ENCODE measurements at regions not wholly inside any gene's neighbourhood (a gene's known extent, or its start where the extent isn't known, plus 50 kb on each side); places are given as distances from the start of the nearest gene placed in this dataset.
"Not testable (repeated sequence)": the region's sequence is repeated elsewhere in the genome, so short reads cannot be mapped to it uniquely, and the experiment has no call there.

GRCh38 chr7:106562711-106563366 lies 98.1 kb downstream of the CCDC71L start:
- DNase-seq: no peak

- no peak for DNase-seq
Measured at GRCh38 chr7:106561666-106562411, 99.1 kb downstream of the CCDC71L start.

GRCh38 chr7:106561151-106561550 lies 99.8 kb downstream of the CCDC71L start:
- no peak for DNase-seq

- DNase-seq: no peak
Measured at GRCh38 chr7:106560482-106560881, 100.5 kb downstream of the CCDC71L start.

- DNase-seq: not testable (repeated sequence)
Measured at GRCh38 chr7:106556244-106556643, 104.7 kb downstream of the CCDC71L start.

GRCh38 chr7:106554623-106555022 lies 106.3 kb downstream of the CCDC71L start:
- DNase-seq: not testable (repeated sequence)

- DNase-seq: no peak
Measured at GRCh38 chr7:106553446-106553836, 107.5 kb downstream of the CCDC71L start.

GRCh38 chr7:106552645-106553445 lies 108.1 kb downstream of the CCDC71L start:
- peak in 1 of 2 donors; percentile 25 for DNase-seq

- no peak for DNase-seq
Measured at GRCh38 chr7:106551936-106552335, 109.0 kb downstream of the CCDC71L start.

- no peak for DNase-seq
Measured at GRCh38 chr7:106548491-106548890, 112.5 kb downstream of the CCDC71L start.

GRCh38 chr7:106545275-106545674 lies 115.7 kb downstream of the CCDC71L start:
- no peak for DNase-seq

- DNase-seq: no peak
Measured at GRCh38 chr7:106543221-106543757, 117.7 kb downstream of the CCDC71L start.

GRCh38 chr7:106542550-106543220 lies 118.3 kb downstream of the CCDC71L start:
- DNase-seq: peak in 1 of 2 donors; percentile 60

GRCh38 chr7:106538638-106539037 lies 122.3 kb downstream of the CCDC71L start:
- no peak for DNase-seq

GRCh38 chr7:106537119-106537518 lies 123.8 kb downstream of the CCDC71L start:
- no peak for DNase-seq

GRCh38 chr7:106536079-106536478 lies 124.9 kb downstream of the CCDC71L start:
- no peak for DNase-seq

- no peak for DNase-seq
Measured at GRCh38 chr7:106535234-106535932, 125.6 kb downstream of the CCDC71L start.

- no peak for DNase-seq
Measured at GRCh38 chr7:106534271-106534846, 126.6 kb downstream of the CCDC71L start.

- not testable (repeated sequence) for DNase-seq
Measured at GRCh38 chr7:106530183-106530582, 130.8 kb downstream of the CCDC71L start.

- DNase-seq: not testable (repeated sequence)
Measured at GRCh38 chr7:106526617-106527016, 134.3 kb downstream of the CCDC71L start.

- no peak for DNase-seq
Measured at GRCh38 chr7:106524690-106525059, 136.3 kb downstream of the CCDC71L start.

- DNase-seq: no peak
Measured at GRCh38 chr7:106523482-106523881, 137.5 kb downstream of the CCDC71L start.
